ENCODE measurements at regions not wholly inside any gene's neighbourhood (a gene's known extent, or its start where the extent isn't known, plus 50 kb on each side); places are given as distances from the start of the nearest gene placed in this dataset.

DNA sequence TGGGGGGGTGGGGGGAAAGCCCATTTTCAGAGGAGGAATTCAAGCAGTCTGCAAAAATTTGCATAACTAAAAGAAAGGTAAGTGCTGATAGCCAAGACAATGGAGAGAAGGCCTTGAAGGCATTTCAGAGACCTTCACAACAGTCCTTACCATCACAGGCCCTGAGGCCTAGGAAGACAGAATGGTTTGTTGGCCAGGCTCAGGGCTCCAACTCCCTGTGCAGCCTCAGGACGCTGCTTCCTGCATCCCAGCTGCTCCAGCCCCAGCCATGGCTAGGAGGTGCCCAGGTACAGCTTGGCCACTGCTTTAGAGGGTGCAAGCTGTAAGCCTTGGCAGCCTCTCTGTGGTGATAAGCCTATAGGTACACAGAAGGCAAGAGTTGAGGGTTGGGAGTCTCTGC is 571.6 kb downstream of the MATN1 start:
- Histone ChIP-seq H3K27me3 (no peaks in the 10 kb centered on the region), H3K36me3 (no peaks in the 10 kb centered on the region), H3K4me3 (replicated peaks in 1 of 3) (no peak overlapping the region), H3K4me1 (no peaks in the 10 kb centered on the region), H3K9me3 (no peaks in the 10 kb centered on the region), H3K27ac (no peak overlapping the region)
- 83 to 89% methylated on average over 1 of the region's 1 CpG for WGBS, 2 donors
- intact Hi-C loops (cut with DNase I) = no loop called here
- TF ChIP-seq POLR2A (IDR thresholded peaks at IDR 0.05) = no peak
- TF ChIP-seq, protein P1, sequence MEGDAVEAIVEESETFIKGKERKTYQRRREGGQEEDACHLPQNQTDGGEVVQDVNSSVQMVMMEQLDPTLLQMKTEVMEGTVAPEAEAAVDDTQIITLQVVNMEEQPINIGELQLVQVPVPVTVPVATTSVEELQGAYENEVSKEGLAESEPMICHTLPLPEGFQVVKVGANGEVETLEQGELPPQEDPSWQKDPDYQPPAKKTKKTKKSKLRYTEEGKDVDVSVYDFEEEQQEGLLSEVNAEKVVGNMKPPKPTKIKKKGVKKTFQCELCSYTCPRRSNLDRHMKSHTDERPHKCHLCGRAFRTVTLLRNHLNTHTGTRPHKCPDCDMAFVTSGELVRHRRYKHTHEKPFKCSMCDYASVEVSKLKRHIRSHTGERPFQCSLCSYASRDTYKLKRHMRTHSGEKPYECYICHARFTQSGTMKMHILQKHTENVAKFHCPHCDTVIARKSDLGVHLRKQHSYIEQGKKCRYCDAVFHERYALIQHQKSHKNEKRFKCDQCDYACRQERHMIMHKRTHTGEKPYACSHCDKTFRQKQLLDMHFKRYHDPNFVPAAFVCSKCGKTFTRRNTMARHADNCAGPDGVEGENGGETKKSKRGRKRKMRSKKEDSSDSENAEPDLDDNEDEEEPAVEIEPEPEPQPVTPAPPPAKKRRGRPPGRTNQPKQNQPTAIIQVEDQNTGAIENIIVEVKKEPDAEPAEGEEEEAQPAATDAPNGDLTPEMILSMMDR (IDR thresholded peaks at IDR 0.05) = no peak
- no peak for DNase-seq

DNA sequence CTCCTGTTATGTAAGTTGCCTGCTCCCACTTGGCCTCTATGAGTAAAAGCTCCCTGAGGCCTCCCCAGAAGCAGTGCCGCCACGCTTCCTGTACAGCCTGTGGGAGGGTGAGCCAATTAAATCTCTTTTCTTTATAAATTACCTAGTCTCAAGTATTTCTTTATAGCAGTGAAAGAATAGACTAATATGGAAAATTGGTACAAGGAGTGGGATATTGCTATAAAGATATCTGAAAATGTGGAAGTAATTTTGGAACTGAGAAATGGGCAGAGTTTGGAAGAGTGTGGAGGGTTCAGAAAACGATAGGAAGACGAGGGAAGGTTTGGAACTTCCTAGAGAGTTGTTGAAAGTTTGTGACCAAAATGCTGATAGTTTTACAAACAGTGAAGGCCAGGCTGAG is 572.3 kb downstream of the MATN1 start:
- no peaks in the 10 kb centered on the region for H3K36me3 ChIP-seq

DNA sequence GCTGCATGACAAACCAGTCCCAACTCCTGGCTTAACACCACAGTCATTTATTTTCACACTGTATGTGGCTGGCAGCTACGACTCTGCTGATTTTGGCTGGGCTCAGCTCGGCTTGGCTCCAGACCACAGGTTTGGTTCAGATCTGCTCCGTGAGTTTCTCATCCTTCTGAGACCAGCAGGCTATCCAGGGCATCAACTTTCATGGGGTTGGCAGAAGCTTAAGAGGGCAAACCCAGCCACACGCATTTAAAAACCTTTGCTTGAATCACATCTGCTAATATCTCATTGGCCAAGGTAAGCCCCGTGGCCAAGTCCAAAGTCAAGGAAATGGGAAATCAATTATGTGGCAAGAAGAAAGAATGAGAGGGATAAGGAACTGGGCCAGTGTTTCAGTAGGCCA is 574.2 kb downstream of the MATN1 start:
- no peak for DNase-seq
- no peaks in the 10 kb centered on the region for H3K36me3 ChIP-seq
- intact Hi-C loops (cut with DNase I) = no loop called here
- H3K9me3 ChIP-seq = no peaks in the 10 kb centered on the region
- no peaks in the 10 kb centered on the region for H3K4me1 ChIP-seq
- TF ChIP-seq, protein P1 (IDR thresholded peaks at IDR 0.05) = no peak
- TF ChIP-seq POLR2A (IDR thresholded peaks at IDR 0.05) = no peak
- WGBS, 2 donors = 80 to 83% methylated on average over 5 of the region's 5 CpGs
- H3K27me3 ChIP-seq = no peaks in the 10 kb centered on the region
- no peak overlapping the region for H3K4me3 ChIP-seq (replicated peaks in 1 of 3)
- no peak overlapping the region for H3K27ac ChIP-seq

More for the DNA sequence above, 572.3 kb downstream of the MATN1 start:
- H3K9me3 ChIP-seq = no peaks in the 10 kb centered on the region
- intact Hi-C loops (cut with DNase I) = no loop called here
- 66 to 72% methylated on average over 4 of the region's 4 CpGs for WGBS, 2 donors
- H3K4me3 ChIP-seq (replicated peaks in 1 of 3) = no peak overlapping the region
- TF ChIP-seq POLR2A (IDR thresholded peaks at IDR 0.05) = no peak
- TF ChIP-seq, protein P1 (IDR thresholded peaks at IDR 0.05) = no peak
- H3K27ac ChIP-seq = no peak overlapping the region
- no peaks in the 10 kb centered on the region for H3K27me3 ChIP-seq
- H3K4me1 ChIP-seq = no peaks in the 10 kb centered on the region
- no peak for DNase-seq

DNA sequence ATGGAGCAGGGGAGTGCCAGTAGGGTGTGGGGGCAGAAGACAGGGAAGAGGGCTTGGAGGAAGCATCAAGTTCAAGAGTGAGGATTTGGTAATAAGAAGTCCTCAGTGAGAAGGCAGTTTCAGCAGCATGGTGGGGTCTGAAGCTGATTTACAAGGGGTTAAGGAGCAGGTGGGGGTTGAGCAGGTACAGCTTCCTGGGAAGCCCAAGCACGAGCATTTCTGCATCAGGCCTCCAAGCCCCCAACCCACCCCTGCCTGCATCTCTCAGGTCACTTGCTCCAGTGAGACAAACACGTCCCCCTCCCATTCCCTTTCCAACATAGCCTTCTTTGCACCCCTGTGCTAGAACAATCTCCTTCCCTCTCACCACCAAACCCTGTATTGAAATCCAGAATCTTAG is 574.7 kb downstream of the MATN1 start:
- Histone ChIP-seq H3K4me1 (no peaks in the 10 kb centered on the region), H3K27me3 (no peaks in the 10 kb centered on the region), H3K36me3 (no peaks in the 10 kb centered on the region), H3K4me3 (replicated peaks in 1 of 3) (no peak overlapping the region), H3K9me3 (no peaks in the 10 kb centered on the region), H3K27ac (no peak overlapping the region)
- TF ChIP-seq, protein P1 (IDR thresholded peaks at IDR 0.05) = no peak
- TF ChIP-seq POLR2A (IDR thresholded peaks at IDR 0.05) = no peak
- intact Hi-C loops (cut with DNase I) = no loop called here
- no peak for DNase-seq
- WGBS, 2 donors = 40 to 58% methylated on average over 2 of the region's 2 CpGs

DNA sequence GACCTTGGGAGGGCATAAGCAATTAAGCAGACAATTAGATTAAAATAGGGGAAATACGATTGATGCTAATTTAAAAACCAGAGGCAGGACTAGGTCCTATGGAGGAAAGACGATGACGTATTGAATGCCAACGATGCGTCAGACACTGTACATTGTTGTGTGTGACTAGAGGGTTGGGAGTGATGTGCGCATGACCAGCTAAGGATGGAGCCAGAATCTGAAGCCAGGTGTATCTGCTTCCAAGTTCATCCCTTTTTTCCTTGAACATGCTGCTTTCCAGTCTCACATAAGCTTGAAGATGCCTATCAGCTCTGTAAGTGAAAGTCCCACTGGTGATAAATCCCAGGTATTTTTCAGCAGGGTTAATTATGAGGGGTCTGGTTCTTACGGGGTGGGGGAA is 576.2 kb downstream of the MATN1 start:
- DNase-seq = no peak
- Histone ChIP-seq H3K27me3 (no peaks in the 10 kb centered on the region), H3K9me3 (no peaks in the 10 kb centered on the region), H3K36me3 (no peaks in the 10 kb centered on the region), H3K4me1 (no peaks in the 10 kb centered on the region), H3K27ac (no peak overlapping the region), H3K4me3 (replicated peaks in 1 of 3) (no peak overlapping the region)
- WGBS, 2 donors = 87 to 90% methylated on average over 7 of the region's 7 CpGs
- TF ChIP-seq POLR2A (IDR thresholded peaks at IDR 0.05) = no peak
- TF ChIP-seq, protein P1 (IDR thresholded peaks at IDR 0.05) = no peak
- intact Hi-C loops (cut with DNase I) = no loop called here

All from thyroid gland (tissue), 4 donors.